Retinal pigment epithelial cell (primary cell): ENCODE measurements at regions not wholly inside any gene's neighbourhood (a gene's known extent, or its start where the extent isn't known, plus 50 kb on each side); places are given as distances from the start of the nearest gene placed in this dataset.

ENCODE experiments used
- DNase-seq: peaks from one replicate; pipeline ENCODE4 v3.0.0-alpha.2; 2010; ENCODE audit warnings: low read depth
- H3K4me3 ChIP-seq: 2 replicates; pipeline ENCODE4 v1.5.1; 2011; ENCODE audit warnings: mild to moderate bottlenecking, low read length, control low read depth, moderate library complexity
- TF ChIP-seq, protein P1 (sequence below): conservative IDR thresholded peaks from 2 replicates; pipeline ENCODE4 v1.5.1; 2011; ENCODE audit warnings: low read depth, low read length, control low read depth, inconsistent platforms

DNA sequence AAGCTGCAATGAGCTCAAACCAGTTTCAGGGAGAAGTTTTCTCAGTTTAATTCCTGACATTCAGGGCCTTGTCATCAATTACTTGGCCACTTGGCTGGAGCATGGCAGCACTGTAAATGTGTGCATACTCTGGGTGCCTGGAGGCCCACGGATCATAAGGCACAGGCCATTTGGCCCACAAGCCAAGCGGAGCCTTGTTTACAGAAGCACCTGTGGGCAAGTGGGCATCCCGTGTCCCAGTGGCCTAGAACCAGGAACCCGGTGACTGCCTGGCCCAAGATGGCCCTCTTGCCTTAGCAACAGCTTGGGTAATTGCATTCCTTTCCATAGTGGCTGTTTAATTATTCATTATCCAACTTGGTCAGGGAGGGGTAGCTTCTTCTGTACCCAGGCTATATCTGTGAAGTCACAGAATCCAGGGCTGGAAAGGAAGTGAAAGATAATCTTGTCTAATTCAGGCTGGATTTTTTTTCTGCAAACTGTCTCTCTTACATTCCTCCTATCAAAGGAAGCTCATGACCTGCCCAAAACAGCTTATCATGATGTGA lies 426.4 kb upstream of the ZMIZ1 start:
- TF ChIP-seq, protein P1, sequence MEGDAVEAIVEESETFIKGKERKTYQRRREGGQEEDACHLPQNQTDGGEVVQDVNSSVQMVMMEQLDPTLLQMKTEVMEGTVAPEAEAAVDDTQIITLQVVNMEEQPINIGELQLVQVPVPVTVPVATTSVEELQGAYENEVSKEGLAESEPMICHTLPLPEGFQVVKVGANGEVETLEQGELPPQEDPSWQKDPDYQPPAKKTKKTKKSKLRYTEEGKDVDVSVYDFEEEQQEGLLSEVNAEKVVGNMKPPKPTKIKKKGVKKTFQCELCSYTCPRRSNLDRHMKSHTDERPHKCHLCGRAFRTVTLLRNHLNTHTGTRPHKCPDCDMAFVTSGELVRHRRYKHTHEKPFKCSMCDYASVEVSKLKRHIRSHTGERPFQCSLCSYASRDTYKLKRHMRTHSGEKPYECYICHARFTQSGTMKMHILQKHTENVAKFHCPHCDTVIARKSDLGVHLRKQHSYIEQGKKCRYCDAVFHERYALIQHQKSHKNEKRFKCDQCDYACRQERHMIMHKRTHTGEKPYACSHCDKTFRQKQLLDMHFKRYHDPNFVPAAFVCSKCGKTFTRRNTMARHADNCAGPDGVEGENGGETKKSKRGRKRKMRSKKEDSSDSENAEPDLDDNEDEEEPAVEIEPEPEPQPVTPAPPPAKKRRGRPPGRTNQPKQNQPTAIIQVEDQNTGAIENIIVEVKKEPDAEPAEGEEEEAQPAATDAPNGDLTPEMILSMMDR: no peak
- no peak for DNase-seq
- no peak overlapping the region for H3K4me3 ChIP-seq

DNA sequence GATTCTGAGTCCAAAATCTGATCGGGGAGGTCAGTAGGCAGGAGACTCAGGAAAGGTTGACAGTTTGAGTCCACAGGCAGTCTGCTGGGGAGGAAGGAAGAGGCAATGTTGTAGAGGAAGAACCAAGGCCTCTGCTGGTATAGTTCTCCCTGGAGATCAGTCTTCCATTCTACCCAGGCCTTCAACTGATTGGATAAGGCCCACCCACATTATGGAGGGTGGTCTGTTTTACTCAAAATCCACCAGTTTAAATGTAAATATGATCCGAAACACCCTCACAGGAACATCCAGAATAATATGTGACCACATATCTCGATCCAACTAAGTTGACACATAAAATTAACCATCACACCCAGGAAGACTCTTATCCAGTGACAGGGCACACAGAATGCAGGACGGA lies 425.3 kb upstream of the ZMIZ1 start:
- H3K4me3 ChIP-seq: no peak overlapping the region
- TF ChIP-seq, protein P1: no peak
- no peak for DNase-seq

DNA sequence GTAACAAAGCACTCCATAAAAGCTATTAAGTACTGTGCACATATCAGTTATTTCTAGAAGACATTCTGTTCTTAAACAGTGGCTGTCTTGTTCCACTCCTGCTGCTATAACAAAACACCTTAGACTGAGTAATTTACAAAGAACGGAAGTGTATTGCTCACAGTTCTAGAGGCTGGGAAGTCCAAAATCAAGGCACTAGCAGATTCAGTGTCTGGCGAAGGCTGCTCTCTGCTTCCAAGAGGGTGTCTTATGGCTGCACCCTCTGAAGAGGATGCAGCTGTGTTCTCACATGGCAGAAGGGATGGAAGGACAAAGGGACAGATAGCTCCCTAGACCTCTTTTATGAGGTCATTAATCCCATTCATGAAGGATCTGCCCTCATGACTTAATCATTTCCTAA lies 424.2 kb upstream of the ZMIZ1 start:
- no peak overlapping the region for H3K4me3 ChIP-seq
- DNase-seq: no peak
- TF ChIP-seq, protein P1: no peak

DNA sequence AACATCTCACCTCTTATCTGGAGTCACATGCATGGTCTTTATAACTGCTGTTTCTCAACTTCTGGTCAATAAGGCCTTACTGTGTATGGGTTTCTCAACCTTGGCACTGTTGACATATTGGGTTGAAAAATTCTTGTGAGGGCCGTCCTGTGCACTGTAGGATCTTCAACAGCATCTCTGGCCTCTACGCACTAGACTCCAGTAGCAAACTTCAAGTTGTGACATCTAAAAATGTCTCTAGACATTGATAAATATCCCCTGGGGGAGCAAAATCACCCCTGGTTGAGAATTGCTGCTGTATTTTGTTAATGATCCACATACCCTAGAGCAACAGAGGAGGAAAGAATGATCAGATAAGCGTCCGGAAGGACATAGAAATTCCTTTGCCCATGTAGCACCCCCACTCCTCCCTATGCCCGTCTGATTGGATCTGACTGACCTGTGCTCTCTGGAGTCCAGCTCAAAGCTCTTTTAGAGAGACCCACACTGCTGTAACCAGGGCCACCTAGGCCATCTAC lies 423.5 kb upstream of the ZMIZ1 start:
- no peak overlapping the region for H3K4me3 ChIP-seq
- DNase-seq: no peak
- TF ChIP-seq, protein P1: no peak

DNA sequence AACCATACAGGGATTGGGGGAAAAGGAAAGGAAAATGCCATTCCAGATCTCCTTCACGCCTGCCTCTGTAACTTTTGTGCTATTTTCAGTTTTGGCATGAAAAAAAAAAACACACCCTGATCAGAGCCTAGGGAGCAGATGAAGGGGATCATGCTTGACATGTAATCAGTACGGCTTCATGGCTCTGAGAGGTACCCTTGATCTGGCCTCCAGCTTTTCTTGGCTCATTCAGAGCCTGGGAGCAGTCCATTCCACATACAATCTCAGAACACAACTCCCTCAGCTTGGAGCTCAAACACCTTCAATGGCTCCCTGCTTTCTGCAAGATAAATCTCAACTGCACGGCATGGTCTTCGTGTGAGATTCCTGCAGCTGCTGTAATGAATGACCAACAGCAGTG lies 422.8 kb upstream of the ZMIZ1 start:
- TF ChIP-seq, protein P1: no peak
- no peak overlapping the region for H3K4me3 ChIP-seq
- no peak for DNase-seq

DNA sequence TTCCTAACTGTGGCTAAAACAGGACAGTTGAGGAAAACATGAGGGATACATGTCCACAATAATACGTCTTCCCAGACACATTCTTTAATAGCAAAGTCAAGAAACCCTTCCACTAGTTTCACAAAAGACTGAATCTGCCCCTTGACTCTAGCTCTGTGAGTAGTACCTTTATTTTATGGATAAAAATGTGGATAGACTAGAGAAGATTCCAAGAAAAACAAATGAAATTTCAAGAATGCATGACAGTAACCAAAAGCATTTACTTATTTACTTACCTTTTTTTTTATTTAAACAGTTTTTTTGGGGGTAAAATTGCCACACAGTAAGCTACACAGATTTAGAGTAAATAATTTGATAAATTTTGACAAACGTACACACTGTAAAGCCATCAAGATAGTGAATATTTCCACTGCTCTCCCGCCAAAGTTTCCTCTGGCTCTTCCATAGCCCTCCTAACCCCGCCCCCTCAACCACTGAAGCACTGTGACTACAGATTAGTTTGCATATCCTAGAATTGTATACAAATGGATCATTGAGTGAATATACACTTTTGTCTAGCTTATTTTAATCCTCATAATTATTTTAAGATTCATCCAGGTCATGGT lies 420.4 kb upstream of the ZMIZ1 start:
- TF ChIP-seq, protein P1: no peak
- DNase-seq: no peak
- H3K4me3 ChIP-seq: no peak overlapping the region

DNA sequence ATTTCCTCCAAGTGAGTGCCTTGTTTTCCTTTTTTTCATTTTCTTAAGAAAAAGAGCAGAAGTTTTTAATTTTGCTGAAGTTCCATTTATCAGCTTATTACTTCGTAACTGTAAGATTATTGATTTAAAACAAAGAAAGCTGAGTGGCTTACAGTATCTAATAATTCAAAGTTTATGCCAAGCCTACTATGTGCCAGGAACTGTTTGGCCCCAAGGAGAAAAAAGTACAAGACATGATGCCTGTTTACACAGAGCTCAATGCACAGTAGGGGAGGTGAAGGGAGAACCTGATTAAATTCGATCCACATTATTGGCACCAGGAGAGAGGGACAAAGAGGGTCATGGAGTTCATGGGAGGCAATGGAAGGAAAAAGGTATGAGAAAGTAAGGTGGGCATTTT lies 419.3 kb upstream of the ZMIZ1 start:
- TF ChIP-seq, protein P1: no peak
- H3K4me3 ChIP-seq: no peak overlapping the region
- DNase-seq: no peak
